A673 (cell line): ENCODE measurements at regions not wholly inside any gene's neighbourhood (a gene's known extent, or its start where the extent isn't known, plus 50 kb on each side); places are given as distances from the start of the nearest gene placed in this dataset.

Experiments used
- EZH2 ChIP-seq: fragments of 200-600 bp; sonication (generic); IDR thresholded peaks from 2 replicates; pipeline ENCODE4 v1.6.1; 2017; ENCODE audit warnings: borderline replicate concordance, low read depth, mild to moderate bottlenecking, mixed read lengths, antibody characterized with exemption, low read length; ENCODE audit not compliant: poor library complexity, severe bottlenecking
- TF ChIP-seq, protein P1 (sequence below): fragments of 300-800, 200-600 bp; sonication (generic); conservative IDR thresholded peaks from 2 replicates; pipeline ENCODE4 v1.5.1; 2017; ENCODE audit warnings: low read depth, mild to moderate bottlenecking, antibody characterized with exemption, low read length, moderate library complexity, mixed read lengths

DNA sequence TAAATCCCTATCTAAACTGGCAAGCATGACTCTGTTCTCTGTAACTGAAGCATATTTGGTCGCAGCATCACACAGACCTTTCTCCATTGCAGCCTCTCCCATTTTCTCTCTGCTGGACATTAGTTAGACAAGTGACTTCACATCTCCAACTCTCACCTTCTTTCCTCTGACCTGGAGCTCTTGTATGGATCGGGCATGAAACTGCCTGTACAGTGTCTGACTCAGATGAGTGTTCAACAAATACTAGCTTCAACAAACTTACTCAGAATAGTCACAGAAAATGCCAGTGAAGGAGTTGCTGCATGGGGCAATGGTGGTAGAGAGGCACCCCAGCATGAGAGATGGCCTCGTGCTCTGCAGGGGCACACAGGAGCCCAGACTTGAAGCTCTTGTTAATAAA, 104.7 kb upstream of the COPS8 start:
- TF ChIP-seq, protein P1, sequence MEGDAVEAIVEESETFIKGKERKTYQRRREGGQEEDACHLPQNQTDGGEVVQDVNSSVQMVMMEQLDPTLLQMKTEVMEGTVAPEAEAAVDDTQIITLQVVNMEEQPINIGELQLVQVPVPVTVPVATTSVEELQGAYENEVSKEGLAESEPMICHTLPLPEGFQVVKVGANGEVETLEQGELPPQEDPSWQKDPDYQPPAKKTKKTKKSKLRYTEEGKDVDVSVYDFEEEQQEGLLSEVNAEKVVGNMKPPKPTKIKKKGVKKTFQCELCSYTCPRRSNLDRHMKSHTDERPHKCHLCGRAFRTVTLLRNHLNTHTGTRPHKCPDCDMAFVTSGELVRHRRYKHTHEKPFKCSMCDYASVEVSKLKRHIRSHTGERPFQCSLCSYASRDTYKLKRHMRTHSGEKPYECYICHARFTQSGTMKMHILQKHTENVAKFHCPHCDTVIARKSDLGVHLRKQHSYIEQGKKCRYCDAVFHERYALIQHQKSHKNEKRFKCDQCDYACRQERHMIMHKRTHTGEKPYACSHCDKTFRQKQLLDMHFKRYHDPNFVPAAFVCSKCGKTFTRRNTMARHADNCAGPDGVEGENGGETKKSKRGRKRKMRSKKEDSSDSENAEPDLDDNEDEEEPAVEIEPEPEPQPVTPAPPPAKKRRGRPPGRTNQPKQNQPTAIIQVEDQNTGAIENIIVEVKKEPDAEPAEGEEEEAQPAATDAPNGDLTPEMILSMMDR: no peak
- TF ChIP-seq EZH2: no peak
